GM12878 (cell line): ENCODE measurements at regions not wholly inside any gene's neighbourhood (a gene's known extent, or its start where the extent isn't known, plus 50 kb on each side); places are given as distances from the start of the nearest gene placed in this dataset.

ENCODE experiments used
- ATAC-seq: fragments of 200-7000 bp; cut with Tn5 transposase; 3 replicates; pipeline ENCODE4 v1.9.1; 2020; ENCODE audit warnings: mild to moderate bottlenecking, moderate library complexity
- BruUV-seq: library from RNA; stranded (reverse); fragments of 400-500 nt; replicated peaks from 2 replicates; lab custom pipeline; 2021; lab: Mats Ljungman, UMichigan
- CTCF ChIA-PET: fragments of 300-600 bp; sonication (Branson Sonifier 250); formaldehyde crosslinking; extraction: SDS; loops from one replicate; lab custom pipeline; 2021; ENCODE audit warnings: inconsistent platforms; lab: Yijun Ruan, JAX
- POLR2A ChIA-PET: fragments of 350-600 bp; formaldehyde crosslinking; extraction: SDS; loops from one replicate; lab custom pipeline; 2021; ENCODE audit warnings: inconsistent platforms; lab: Charles Lee
- RAD21 ChIA-PET: fragments of 300-600 bp; sonication (Branson Sonifier 250); formaldehyde crosslinking; loops from one replicate; lab custom pipeline; 2023; ENCODE audit warnings: antibody characterized with exemption; ENCODE audit not compliant: unreplicated experiment; lab: Charles Lee
- SMC1A ChIA-PET: fragments of 300-600 bp; sonication (Branson Sonifier 250); formaldehyde crosslinking; loops from one replicate; lab custom pipeline; 2023; ENCODE audit not compliant: unreplicated experiment, uncharacterized antibody; lab: Charles Lee
- DNase-seq: peaks from one replicate; pipeline ENCODE4 v3.0.0-alpha.2; 2011; ENCODE audit warnings: low read depth, low spot score
- FAIRE-seq: peaks from 3 replicates; lab custom pipeline; 2011; peaks lifted over from hg19 to GRCh38; lab: Jason Lieb, UNC
- H2AFZ ChIP-seq: 2 replicates; pipeline ENCODE4 v1.6.0; 2011; ENCODE audit warnings: low read depth, low read length, control low read depth; ENCODE audit not compliant: control insufficient read depth
- H3K27ac ChIP-seq: 2 replicates; pipeline ENCODE4 v1.5.1; 2011; ENCODE audit warnings: control low read depth; ENCODE audit not compliant: control insufficient read depth, insufficient read depth
- H3K27me3 ChIP-seq, 2 experiments: replicated peaks in 1 of 2; 2 replicates each; pipeline versions ENCODE4 v1.6.0 to v1.6.1; 2011; ENCODE audit warnings: low read length in 1 of 2; ENCODE audit not compliant: control insufficient read depth in 2 of 2, insufficient read depth in 2 of 2
- H3K36me3 ChIP-seq, 2 experiments: 2 replicates each; pipeline ENCODE4 v1.5.1; 2011; ENCODE audit warnings: low read length in 1 of 2; ENCODE audit not compliant: control insufficient read depth in 2 of 2, insufficient read depth in 2 of 2
- H3K4me1 ChIP-seq: 2 replicates; pipeline ENCODE4 v1.6.1; 2011; ENCODE audit warnings: mild to moderate bottlenecking, low read length, moderate library complexity, mixed read lengths; ENCODE audit not compliant: control insufficient read depth, insufficient read depth
- H3K4me2 ChIP-seq: 2 replicates; pipeline ENCODE4 v1.6.0; 2011; ENCODE audit warnings: control low read depth; ENCODE audit not compliant: control insufficient read depth, insufficient read depth
- H3K4me3 ChIP-seq: fragments of 200-600 bp; sonication (generic); 2 replicates; pipeline ENCODE4 v1.5.1; 2016
- H3K79me2 ChIP-seq: 2 replicates; pipeline ENCODE4 v1.6.0; 2011; ENCODE audit warnings: low read length; ENCODE audit not compliant: control insufficient read depth, insufficient read depth
- H3K9ac ChIP-seq: 2 replicates; pipeline ENCODE4 v1.8.0; 2011; ENCODE audit warnings: low read length, control low read depth, mixed read lengths; ENCODE audit not compliant: control insufficient read depth, insufficient read depth
- H3K9me3 ChIP-seq: replicated peaks from 3 replicates; pipeline ENCODE4 v1.5.1; 2011; ENCODE audit warnings: mild to moderate bottlenecking, low read length; ENCODE audit not compliant: control insufficient read depth, insufficient read depth
- H4K20me1 ChIP-seq: 2 replicates; pipeline ENCODE4 v1.6.0; 2011; ENCODE audit not compliant: control insufficient read depth, insufficient read depth
- ATF3 ChIP-seq: IDR thresholded peaks from 2 replicates; pipeline ENCODE4 v1.6.1; 2011; ENCODE audit warnings: low read depth, mild to moderate bottlenecking, low read length, moderate library complexity, borderline replicate concordance; ENCODE audit errors: extremely low read depth
- BCL11A ChIP-seq: IDR thresholded peaks from 2 replicates; pipeline ENCODE4 v1.6.1; 2011; ENCODE audit warnings: low read depth, low read length
- BHLHE40 ChIP-seq, 2 experiments: fragments of 450-650 bp in 1 of 2; IDR thresholded peaks; 2 replicates each; pipeline ENCODE4 v1.6.1; 2011 to 2017; ENCODE audit warnings: low read depth in 2 of 2, borderline replicate concordance in 1 of 2, improper control_type of control experiment in 1 of 2, low read length in 1 of 2, mild to moderate bottlenecking in 1 of 2
- CEBPB ChIP-seq, 2 experiments: fragments of 150-350 bp in 1 of 2; IDR thresholded peaks; 2 replicates each; pipeline ENCODE4 v1.6.1; 2012 to 2014; ENCODE audit warnings: low read depth in 2 of 2, low read length in 2 of 2, borderline replicate concordance in 1 of 2, inconsistent platforms in 1 of 2
- EP300 ChIP-seq, 2 experiments: fragments of 150-350 bp in 1 of 2; IDR thresholded peaks; 2 replicates each; pipeline ENCODE4 v1.6.1; 2011 to 2012; ENCODE audit warnings: low read depth in 2 of 2, low read length in 2 of 2, borderline replicate concordance in 1 of 2, improper control_type of control experiment in 1 of 2, inconsistent platforms in 1 of 2; ENCODE audit not compliant: control insufficient read depth in 1 of 2
- EZH2 ChIP-seq: IDR thresholded peaks from 2 replicates; pipeline ENCODE4 v1.6.1; 2012; ENCODE audit warnings: low read depth, mild to moderate bottlenecking, control low read depth, inconsistent platforms, low read length, borderline replicate concordance; ENCODE audit not compliant: control insufficient read depth
- HDAC2 ChIP-seq: fragments of 200-600 bp; sonication (generic); IDR thresholded peaks from 2 replicates; pipeline ENCODE4 v1.6.1; 2017
- IKZF2 ChIP-seq, 2 experiments: fragments of 450-650 bp; IDR thresholded peaks; 2 replicates each; pipeline ENCODE4 v1.6.1; 2017; ENCODE audit warnings: mild to moderate bottlenecking in 2 of 2, moderate library complexity in 2 of 2
- NBN ChIP-seq: fragments of 450-650 bp; IDR thresholded peaks from 2 replicates; pipeline ENCODE4 v1.6.1; 2016
- POU2F2 ChIP-seq: IDR thresholded peaks from 3 replicates; pipeline ENCODE4 v1.6.1; 2011; ENCODE audit warnings: low read depth, mild to moderate bottlenecking, low read length, borderline replicate concordance
- RCOR1 ChIP-seq: conservative IDR thresholded peaks from 2 replicates; pipeline ENCODE4 v1.6.1; 2012; ENCODE audit warnings: low read depth, low read length, improper control_type of control experiment
- STAT1 ChIP-seq: fragments of 450-650 bp; conservative IDR thresholded peaks from 2 replicates; pipeline ENCODE4 v1.6.1; 2014; ENCODE audit warnings: antibody characterized with exemption, mild to moderate bottlenecking
- TCF3 ChIP-seq: IDR thresholded peaks from 2 replicates; pipeline ENCODE4 v1.6.1; 2012; ENCODE audit warnings: low read depth, mild to moderate bottlenecking, low read length, borderline replicate concordance; ENCODE audit not compliant: insufficient read depth
- WRNIP1 ChIP-seq: IDR thresholded peaks from 2 replicates; pipeline ENCODE4 v1.6.1; 2011; ENCODE audit warnings: low read depth, low read length, improper control_type of control experiment, borderline replicate concordance
- ZBED1 ChIP-seq: IDR thresholded peaks from 2 replicates; pipeline ENCODE4 v1.6.1; 2016; ENCODE audit warnings: borderline replicate concordance
- WGBS: methylation state at CpG from one replicate; pipeline ENCODE4 v1.1.6; 2016; ENCODE audit warnings: low lambda C conversion rate; ENCODE audit not compliant: insufficient replicate concordance, insufficient coverage; ENCODE audit errors: missing lambda C conversion rate; 5-methylcytosine and 5-hydroxymethylcytosine counted together
- in situ Hi-C: fragments of 300-500 bp; cut with MboI; formaldehyde crosslinking; loops from 9 replicates; pipeline ENCODE4 v1.14.3; 2018; ENCODE audit warnings: mixed read lengths
- intact Hi-C: fragments of 100-400 bp; cut with micrococcal nuclease; formaldehyde crosslinking; loops from one replicate; pipeline ENCODE4 v1.14.2; 2022; ENCODE audit not compliant: unreplicated experiment
- TF ChIP-seq, protein P1 (sequence below): fragments of 450-650 bp; IDR thresholded peaks from 2 replicates; pipeline ENCODE4 v1.6.1; 2017; ENCODE audit warnings: low read depth, mild to moderate bottlenecking, moderate library complexity

DNA sequence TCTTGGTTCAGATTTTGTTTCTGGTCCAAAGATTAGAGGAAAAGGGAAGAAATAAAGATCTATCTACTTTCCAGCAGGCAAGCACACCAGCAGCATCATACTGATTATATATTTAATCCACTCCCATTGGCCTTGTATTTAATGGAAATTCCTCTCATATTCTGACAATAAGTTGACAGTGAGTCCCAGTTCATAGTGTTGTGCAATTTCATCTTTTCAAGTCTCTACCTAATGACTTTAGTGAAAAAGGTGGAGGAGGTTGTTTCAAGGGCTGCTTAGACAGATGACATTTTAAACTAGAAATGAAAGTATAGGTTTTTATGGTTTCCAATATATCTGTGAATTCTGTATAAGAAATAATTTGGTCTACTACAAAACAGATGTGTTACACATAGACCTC lies 298.6 kb downstream of the PABPC4L start:
- FAIRE-seq: no peak
- in situ Hi-C loops (no loop called here), intact Hi-C loops (no loop called here)
- no peaks in the 10 kb centered on the region for H4K20me1 ChIP-seq
- no peak overlapping the region for H2AFZ ChIP-seq
- H3K79me2 ChIP-seq: no peaks in the 10 kb centered on the region
- RAD21 ChIA-PET: no interaction called here
- no TSS peak for BruUV-seq
- H3K4me3 ChIP-seq: no peak overlapping the region
- DNase-seq: no peak
- H3K27ac ChIP-seq: no peak overlapping the region
- H3K4me1 ChIP-seq: no peaks in the 10 kb centered on the region
- H3K4me2 ChIP-seq: no peak overlapping the region
- CTCF ChIA-PET: no interaction called here
- no peak for ATAC-seq
- no peak for TF ChIP-seq RCOR1
- no peaks in the 10 kb centered on the region for H3K27me3 ChIP-seq
- H3K9ac ChIP-seq: no peak overlapping the region
- no peaks in the 10 kb centered on the region for H3K36me3 ChIP-seq
- SMC1A ChIA-PET: no interaction called here
- POLR2A ChIA-PET: no interaction called here
- H3K9me3 ChIP-seq: no peaks in the 10 kb centered on the region

- no peak for ATAC-seq
- SMC1A ChIA-PET: no interaction called here
- Histone ChIP-seq H3K4me2 (no peak overlapping the region), H3K27me3 (no peaks in the 10 kb centered on the region), H3K4me1 (no peaks in the 10 kb centered on the region), H3K9me3 (no peaks in the 10 kb centered on the region), H4K20me1 (no peaks in the 10 kb centered on the region), H3K9ac (no peak overlapping the region), H3K79me2 (no peaks in the 10 kb centered on the region), H2AFZ (no peak overlapping the region), H3K36me3 (no peaks in the 10 kb centered on the region), H3K4me3 (no peak overlapping the region), H3K27ac (no peak overlapping the region)
- 0% methylated on average over 1 of the region's 1 CpG for WGBS
- no TSS peak for BruUV-seq
- DNase-seq: no peak
- intact Hi-C loops: no loop called here
- CTCF ChIA-PET: no interaction called here
- FAIRE-seq: no peak
- POLR2A ChIA-PET: no interaction called here
- in situ Hi-C loops: no loop called here
- RAD21 ChIA-PET: no interaction called here
- TF ChIP-seq EZH2 (no peak), STAT1 (no peak), EP300 (IDR thresholded peaks at IDR 0.05; ENCODE audit: borderline replicate concordance in 1 of 2, control insufficient read depth in 1 of 2, low read depth in 2 of 2, low read length in 2 of 2) (no peak), TCF3 (no peak), CEBPB (IDR thresholded peaks at IDR 0.05; ENCODE audit: borderline replicate concordance in 1 of 2, low read depth in 2 of 2, low read length in 2 of 2) (no peak), HDAC2 (no peak), WRNIP1 (no peak), BCL11A (no peak), BHLHE40 (IDR thresholded peaks at IDR 0.05; ENCODE audit: borderline replicate concordance in 1 of 2, low read depth in 2 of 2, low read length in 1 of 2) (no peak), POU2F2 (no peak), ZBED1 (no peak), ATF3 (no peak), IKZF2 (IDR thresholded peaks at IDR 0.05) (no peak), NBN (no peak)
- TF ChIP-seq, protein P1, sequence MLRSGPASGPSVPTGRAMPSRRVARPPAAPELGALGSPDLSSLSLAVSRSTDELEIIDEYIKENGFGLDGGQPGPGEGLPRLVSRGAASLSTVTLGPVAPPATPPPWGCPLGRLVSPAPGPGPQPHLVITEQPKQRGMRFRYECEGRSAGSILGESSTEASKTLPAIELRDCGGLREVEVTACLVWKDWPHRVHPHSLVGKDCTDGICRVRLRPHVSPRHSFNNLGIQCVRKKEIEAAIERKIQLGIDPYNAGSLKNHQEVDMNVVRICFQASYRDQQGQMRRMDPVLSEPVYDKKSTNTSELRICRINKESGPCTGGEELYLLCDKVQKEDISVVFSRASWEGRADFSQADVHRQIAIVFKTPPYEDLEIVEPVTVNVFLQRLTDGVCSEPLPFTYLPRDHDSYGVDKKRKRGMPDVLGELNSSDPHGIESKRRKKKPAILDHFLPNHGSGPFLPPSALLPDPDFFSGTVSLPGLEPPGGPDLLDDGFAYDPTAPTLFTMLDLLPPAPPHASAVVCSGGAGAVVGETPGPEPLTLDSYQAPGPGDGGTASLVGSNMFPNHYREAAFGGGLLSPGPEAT: no peak
These were observed 310.6 kb downstream of the PABPC4L start for GRCh38 chr4:133891011-133891410.
